Inferior parietal cortex (tissue), 1 donor: ENCODE measurements at regions not wholly inside any gene's neighbourhood (a gene's known extent, or its start where the extent isn't known, plus 50 kb on each side); places are given as distances from the start of the nearest gene placed in this dataset.
"Not testable (repeated sequence)": the region's sequence is repeated elsewhere in the genome, so short reads cannot be mapped to it uniquely, and the experiment has no call there.

Experiments used
- DNase-seq: peaks from one replicate; pipeline ENCODE4 v3.0.0-alpha.2; 2016; ENCODE audit errors: extremely low spot score

DNA sequence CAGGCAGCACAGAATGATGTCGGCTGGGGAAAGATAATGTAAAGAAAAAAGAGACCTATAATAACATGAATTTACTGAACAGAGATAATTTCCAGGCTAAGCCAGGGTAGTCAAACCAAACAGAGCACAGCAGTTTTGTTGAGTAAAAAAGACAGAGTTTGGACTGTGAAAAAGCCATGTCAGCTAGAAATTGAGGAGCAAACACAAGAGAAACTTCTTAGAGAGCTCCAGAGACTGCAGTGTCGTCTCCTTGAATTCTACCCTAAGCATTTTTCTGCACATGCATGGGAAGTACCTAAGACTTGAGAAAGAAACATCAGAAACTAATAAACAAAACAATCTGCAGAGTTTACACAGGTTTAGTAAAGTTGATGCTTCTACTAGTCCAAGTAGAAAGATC, 1098.8 kb upstream of the CDH8 start:
- no peak for DNase-seq

DNA sequence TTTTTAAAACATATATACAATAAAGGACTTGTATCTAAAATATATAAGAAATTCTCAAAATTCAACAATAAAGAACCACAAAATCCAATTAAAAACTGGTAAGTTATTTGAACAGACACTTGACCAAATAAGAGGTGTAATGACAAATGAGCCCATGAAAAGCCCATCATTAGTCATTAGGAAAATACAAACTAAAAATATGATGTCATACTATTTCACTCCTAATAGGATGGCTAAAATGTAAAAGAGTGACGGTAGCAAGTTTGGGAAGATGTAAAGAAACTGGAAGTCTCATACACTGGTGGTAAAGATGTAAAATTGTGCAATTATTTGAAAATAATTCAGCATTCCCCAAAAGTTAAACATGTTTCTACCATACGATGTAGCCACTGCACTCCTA, 1095.3 kb upstream of the CDH8 start:
- no peak for DNase-seq

DNA sequence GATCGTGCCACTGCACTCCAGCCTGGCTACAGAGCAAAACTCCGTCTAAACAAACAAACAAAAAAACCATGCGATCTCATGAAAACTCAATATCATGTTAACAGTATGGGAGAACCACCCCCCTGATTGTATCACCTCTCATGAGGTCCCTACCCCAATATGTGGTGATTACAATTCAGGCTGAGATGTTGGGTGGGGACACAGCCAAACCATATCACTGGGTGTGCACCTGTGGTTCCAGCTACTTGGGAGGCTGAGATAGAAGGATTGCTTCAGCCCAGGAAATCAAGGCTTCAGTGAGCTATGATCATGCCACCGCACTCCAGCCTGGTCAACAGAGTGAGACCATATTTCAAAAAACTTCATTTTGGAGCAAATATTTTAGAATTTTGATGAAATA, 1094.7 kb upstream of the CDH8 start:
- no peak for DNase-seq

DNA sequence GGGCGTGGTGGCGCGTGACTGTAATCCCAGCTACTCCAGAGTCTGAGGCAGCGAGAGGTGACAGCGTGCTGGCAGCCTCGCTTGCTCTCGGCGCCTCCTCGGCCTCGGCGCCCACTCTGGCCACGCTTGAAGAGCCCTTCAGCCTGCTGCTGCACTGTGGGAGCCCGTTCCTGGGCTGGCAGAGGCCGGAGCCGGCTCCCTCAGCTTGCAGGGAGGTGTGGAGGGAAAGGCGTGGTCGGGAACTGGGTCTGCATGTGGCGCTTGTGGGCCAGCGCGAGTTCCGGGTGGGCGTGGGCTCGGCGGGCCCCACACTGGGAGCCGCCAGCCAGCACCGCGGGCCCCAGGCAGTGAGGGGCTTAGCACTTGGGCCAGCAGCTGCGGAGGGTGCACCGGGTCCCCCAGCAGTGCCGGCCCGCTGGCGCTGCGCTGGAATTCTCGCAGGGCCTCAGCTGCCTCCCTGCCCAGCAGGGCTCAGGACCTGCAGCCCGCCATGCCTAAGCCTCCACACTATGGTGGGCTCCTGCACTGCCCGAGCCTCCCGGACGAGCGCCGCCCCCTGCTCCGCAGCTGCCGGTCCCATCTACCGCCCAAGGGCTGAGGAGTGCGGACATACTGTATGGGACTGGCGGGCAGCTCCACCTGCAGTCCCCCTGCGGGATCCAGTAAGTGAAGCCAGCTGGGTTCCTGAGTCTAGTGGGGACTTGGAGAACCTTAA, 1093.3 kb upstream of the CDH8 start:
- no peak for DNase-seq

DNA sequence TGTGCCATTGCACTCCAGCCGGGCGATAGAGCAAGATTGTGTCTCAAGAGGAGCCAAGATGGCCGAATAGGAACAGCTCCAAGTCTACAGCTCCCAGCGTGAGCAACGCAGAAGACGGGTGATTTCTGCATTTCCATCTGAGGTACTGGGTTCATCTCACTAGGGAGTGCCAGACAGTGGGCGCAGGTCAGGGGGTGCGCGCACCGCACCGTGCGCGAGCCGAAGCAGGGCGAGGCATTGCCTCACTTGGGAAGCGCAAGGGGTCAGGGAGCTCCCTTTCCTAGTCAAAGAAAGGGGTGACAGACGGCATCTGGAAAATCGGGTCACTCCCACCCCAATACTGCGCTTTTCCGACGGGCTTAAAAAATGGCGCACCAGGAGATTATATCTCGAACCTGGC, 1083.7 kb upstream of the CDH8 start:
- not testable (repeated sequence) for DNase-seq

DNA sequence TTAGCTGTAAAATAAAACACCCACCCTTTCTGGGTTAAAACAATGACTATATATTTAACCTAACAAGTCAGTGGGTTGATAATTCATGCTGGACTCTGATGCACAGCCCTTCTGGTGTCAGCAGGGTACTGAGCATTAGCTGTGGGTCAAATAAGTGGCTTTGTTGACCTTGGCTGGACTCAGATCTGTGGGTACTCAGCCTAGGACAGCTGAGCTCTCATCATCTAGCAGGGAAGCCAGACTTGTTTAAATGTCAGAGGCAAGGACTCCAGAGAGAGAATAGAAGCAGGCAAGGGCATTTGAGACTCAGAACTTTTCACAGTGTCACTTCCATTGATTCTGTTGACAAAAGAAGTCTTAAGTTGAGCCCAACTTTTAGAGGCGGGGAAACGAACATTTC, 1063.8 kb upstream of the CDH8 start:
- no peak for DNase-seq

DNA sequence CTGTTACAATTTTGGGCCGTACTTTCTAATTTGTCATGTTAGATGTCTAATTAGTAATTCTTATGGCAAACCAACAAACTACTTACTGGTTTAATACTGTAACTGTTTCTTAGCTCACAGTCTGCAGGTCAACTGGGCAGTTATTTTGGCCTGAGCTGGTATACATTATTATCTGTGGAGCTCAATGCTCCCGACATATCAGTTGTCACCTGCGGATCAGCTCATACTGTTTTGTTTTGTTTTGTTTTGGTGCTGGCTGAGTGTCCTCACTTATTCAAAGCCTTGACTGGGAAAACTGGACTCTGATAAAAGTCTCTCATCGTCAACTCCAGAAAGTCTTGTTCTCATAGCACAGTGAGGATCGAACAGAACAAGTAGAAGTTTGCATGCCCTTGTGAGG, 1060.6 kb upstream of the CDH8 start:
- no peak for DNase-seq

DNA sequence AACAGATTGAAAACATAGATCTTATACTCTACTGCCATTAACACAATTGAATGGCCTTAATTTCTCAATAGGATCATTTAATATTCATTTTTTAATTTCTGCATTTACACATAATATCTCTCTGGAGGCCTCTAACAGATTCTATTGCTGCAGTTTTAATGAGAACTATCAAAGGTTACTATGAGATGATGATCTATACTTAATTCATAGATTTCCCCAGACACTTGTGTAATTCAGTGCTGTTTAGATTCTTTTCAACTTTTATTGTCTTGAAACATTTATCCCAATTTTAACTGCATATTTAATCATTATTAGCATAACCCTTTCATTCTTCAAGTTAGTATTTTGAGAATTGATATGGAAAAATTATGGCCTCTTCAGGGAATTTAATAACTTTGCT, 1056.5 kb upstream of the CDH8 start:
- no peak for DNase-seq

DNA sequence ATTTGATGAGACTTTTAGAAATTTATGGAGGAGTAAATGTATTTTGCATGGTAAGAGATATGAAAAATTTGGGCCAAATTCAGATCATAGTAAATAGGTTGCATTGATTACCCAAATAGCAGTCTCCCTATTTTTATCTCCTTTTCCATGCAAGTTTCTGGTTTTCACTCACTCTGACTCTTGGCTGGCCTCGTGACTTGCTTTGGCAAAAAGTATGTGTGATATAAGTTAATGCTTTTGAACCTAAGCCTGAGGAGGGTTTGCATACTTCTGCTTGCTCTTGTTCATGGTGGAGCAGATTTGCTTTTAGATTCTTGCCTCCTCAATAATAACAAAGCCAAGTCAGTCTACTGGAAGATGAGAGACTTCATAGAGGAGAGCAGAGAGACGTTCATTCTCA, 1045.9 kb upstream of the CDH8 start:
- no peak for DNase-seq

DNA sequence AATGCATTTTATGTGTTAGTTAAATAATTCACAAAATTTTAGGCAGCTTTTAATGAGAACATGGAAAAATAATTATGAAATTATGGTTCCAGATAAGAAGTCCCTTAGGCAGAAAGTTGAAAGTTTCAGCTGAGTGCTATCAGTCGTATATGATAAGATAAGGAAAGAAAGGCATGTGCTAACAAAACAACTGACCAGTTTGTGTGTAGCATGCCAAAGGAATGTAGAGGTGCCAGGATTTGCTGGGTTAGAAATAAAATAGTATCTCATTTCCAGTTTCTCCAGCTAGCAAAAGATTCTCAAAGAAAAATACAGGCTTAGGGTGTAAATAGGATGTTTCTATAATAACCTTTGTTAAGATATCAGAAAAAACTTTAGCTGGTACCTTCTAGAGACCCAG, 1044.5 kb upstream of the CDH8 start:
- no peak for DNase-seq

DNA sequence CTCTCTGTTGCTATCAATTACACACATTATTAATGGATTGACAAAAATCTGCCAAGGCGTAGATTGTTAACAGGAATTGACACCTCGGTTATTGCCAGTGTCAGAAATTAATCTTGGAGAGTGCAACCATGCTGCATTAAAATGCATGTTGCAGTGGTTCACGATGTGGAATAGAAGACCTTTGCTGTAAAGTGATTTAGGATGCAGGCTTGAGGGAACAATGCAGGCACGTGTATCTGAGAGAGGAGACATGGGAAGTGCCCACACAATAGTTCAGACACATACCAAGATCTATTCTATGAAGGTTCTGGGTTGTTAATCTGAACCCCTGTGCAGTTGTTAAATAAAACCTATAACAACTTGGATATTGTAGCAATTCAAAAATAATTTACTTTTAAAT, 1032.8 kb upstream of the CDH8 start:
- DNase-seq, result no peak

DNA sequence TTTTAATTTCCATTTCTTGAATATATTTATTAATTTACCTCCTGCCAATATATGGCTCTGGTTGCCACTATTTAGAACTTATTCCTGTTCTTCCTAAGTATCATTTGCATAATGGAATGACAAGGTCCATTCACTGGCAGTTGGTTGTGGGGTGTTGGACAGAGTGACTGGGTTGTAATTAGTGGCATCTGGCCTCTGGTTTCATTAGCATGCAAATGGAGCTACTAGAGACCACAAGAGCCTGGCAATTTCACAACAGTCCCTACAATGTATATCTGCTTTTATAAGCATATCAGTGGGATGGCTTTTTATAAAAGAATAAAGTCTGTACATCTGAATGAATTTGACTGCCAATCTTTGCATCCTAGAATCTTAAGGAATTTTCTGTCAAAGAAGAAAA, 1030.9 kb upstream of the CDH8 start:
- no peak for DNase-seq

DNA sequence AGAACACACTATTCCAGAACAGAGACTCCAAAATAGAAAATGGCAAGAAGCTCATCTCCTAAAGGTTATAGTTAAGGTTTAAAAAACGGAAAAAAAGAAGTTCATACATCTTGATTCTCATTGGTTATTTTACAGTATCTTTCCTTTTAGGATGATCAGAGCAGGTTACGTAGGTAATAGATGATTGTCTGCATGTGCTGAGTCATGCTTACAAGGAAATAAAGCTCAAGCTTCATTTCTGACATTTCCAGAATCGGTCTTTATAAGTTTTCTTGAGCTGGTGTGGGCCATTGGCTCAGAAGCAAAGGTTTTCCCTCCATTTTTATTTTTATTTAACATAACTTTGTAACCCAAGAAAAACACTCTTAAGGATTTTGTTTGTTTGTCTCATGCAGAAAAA, 1030.3 kb upstream of the CDH8 start:
- DNase-seq, result no peak

DNA sequence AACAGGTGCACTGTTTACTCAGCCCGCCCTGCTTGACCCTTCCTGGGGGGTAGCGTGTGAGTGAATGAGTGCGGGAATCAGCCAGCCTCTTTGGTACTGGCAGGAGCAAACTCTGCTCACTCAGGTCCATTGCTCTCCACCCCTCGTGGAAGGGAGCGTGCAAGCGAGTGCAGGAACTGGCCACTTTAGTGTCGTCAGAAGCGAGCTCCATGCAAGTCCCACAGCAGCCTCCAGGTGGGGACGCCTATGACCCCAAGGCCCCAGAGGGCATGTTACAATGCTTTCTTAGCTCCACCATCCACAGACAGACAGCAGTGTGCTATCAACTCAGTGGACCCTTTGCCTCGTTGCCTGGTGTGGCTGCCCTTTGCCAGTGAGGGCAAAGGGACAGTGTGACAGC, 1025.1 kb upstream of the CDH8 start:
- no peak for DNase-seq

DNA sequence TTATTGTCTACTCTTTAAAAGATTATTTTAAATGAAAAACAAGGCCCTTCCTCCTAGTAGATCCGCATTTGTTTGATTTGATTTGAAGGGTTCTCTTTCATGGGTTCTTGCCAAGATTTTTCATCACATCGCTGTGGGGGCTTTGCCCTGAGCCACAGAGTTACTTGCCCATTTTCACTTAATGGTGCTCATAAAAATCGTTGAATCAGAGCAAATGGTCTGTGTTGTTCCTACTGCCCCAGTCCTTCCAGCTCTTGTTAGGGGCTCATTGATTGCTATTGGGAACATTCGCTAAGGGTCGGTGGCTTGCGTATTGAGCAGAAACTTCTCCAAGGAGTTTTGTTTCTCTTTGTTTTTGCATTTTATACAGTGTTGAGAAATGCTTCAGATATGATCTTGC, 1023.4 kb upstream of the CDH8 start:
- DNase-seq, result no peak

DNA sequence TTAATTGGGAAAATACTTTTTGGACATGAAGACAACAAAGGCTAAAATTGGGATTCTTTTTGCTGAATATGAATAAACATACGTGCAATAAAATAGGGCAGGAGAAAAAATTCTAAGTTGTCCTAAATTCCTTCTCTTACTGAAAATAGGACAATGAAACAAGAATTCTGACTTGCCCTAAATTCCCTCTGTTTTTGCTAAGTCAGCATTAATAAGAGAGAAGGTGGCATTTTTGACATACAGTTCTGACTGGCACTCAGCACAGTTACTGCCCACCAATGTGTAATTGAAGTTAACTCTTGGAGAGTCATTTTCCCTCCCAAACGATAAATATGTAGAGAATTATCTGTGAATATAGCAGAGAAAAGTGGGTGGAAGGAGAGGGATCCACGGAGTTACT, 1021.1 kb upstream of the CDH8 start:
- DNase-seq, result no peak

DNA sequence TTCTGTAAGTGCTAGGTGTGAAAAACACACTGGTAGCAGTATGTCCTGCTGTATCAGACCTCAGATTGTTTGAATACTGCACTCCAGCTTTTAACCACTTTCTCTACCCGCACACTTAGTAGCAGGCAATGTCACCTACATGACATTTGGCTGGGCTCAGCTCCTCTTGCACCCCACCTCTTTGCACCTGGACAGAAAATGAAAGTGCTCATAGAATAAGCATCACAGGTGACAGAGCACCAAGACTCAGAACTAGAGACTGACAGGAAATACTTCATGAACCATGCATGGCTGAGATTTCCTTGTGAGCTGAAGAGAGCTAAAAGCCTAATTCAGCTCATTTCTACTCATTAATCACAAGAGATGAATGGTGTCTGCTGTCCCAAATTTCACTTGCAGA, 1014.2 kb upstream of the CDH8 start:
- no peak for DNase-seq

DNA sequence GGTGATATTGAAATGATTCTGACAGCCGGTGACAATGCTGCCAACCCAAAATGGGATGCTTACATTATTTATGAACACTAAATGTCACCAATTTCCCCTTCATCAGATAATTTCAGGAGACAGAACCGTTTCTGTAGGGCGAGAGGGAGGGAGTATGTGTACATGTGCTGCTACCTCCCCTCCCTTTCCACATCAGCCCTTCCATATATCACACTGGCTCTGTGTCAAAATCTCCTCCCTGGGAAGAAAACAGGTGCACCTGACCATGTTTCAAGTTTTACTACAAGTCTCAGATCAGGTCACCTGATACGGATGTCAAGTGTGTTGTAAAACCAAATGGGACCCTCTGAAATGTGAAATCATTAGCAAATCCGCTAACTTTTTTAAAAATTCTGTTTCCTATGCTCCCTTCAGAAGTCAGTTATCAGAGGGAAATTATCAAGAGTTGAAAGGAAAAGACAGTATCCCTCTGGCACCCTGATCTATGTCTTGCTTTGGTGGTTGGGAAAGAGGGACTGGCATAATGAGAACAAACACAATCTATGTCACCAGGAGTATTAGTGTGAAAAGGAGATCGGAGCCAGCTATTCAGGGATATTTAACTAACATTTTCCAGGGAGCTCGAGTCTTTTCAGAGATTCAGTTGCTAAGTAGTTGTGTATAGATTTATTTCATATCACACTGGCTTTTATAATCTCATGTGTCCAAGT, 1002.3 kb upstream of the CDH8 start:
- no peak for DNase-seq

DNA sequence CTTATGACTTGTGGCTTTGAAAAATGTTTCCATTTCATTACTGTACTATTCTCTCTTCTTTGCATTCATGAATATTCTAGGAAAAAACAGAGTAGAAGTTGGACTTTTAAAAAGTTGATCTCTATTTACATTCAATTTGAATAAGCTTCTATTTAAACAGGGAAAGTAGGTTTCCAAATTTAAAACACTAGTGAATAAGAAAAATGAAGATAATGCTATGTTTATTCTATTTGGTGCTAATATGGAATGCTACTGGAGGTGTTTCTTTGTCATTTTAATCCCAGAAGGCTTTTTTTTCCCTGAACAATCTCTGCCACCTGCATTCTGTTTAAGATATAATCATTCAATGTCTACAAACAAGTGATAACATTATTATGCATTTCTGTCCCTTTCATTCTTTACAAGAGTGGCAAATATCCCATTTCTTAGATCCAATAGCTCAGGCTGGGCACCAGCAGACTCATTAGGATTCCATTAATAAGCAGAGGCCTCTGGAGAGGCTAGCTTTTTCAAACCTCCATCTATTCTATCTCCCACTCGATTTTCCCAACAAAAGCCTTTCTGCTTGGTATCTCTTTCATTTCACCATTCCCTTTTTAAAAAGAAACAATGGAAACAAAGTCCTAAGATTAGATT, 1001.6 kb upstream of the CDH8 start:
- DNase-seq, result no peak

DNA sequence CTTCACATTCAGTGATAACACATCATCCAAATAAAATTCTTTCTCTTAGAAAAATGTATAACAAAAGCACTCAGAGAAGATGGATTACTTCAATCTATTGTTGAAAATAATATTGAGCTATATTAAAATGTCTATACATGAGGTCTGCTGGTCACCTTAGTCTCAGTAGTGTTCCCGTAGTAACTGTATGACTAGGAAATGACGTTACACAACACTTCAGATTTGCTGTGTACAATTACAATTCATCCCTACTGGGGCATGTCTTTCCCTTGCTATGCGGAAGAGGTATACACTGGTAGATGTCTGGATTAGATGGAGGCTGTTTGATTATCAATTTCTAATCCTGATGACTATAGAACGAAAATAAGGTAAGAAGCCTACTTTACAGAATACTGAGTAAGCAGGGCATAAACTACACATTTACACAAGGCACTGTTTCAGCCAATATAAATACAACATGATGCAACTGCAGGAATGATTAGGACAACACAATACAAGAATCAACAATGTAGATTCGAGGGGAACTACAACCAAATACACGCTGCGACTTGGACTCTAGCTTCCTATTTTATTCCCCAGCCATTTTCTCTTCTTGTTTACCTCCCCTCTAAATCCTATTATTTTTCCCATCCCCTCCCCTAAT, 982.5 kb upstream of the CDH8 start:
- DNase-seq, result no peak

DNA sequence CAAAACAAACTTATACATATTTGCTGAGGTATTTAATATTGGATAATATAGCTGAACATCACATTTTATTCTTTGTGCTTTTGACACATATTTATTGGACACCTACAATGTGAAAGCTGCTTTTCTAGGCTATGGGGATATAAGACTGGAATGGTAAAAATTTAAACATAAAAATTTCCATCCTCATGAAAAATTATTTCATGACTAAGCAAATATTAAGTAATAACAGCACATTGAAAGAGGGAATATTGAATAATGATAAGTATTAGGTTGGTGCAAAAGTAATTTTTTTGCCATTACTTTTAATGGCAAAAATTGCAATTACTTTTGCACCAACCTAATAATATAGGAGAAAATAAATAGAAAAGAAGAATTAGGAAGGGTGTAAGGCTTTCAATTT, 972.5 kb upstream of the CDH8 start:
- no peak for DNase-seq

DNA sequence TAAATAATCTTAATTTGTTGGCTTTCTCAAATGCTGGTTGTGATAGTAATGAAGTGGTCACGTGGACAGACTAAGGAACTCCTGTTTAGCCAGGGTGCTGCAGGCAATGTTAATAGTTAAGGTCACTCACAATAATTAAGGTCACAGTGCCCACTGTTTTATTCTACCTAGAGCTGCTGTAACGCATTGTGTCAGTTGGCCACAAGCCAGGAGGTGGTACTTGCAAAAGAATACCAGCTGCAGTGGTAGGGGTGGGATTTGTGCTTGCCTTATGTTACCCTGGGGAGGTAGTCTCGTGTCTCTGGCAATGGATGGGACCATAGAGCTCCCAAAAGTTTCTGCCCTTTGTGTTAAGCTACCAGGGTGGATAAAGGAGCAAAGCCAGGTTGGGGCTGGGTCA, 969.1 kb upstream of the CDH8 start:
- no peak for DNase-seq

DNA sequence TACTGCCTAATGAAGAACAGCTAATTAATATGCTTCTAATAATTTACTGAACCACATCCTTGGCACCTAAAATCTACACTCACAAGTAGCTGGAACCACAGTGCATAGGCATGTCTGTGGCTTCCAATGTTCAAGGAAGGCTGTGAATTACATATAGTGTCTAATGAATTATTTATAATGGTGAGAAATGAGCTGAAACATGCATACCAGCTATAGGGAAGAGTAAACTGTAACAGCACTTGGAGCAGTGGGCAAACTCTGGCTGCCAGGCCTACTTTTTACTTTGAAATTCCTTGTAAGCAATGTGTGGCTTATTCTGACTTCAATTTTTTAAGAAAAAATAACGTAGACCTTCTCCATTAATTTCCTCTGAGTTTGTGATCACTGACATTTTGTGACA, 953.2 kb upstream of the CDH8 start:
- no peak for DNase-seq
